ENCODE measurements at regions not wholly inside any gene's neighbourhood (a gene's known extent, or its start where the extent isn't known, plus 50 kb on each side); places are given as distances from the start of the nearest gene placed in this dataset.

GRCh38 chr6:27129917-27130316 is 117.6 kb upstream of the PRSS16 start:
- TF ChIP-seq CTCF (conservative IDR thresholded peaks at IDR 0.05; ENCODE audit: low read depth in 2 of 2) (no peak), EZH2 (IDR thresholded peaks at IDR 0.05; ENCODE audit: low read depth, unreplicated experiment) (no peak), JUNB (IDR thresholded peaks at IDR 0.05; ENCODE audit: unreplicated experiment) (no peak), ETS1 (IDR thresholded peaks at IDR 0.05) (no peak), NANOG (IDR thresholded peaks at IDR 0.05; ENCODE audit: borderline replicate concordance) (no peak), REST (IDR thresholded peaks at IDR 0.05; ENCODE audit: unreplicated experiment) (no peak), POLR2AphosphoS5 (IDR thresholded peaks at IDR 0.05; ENCODE audit: low read depth) (no peak), CREB1 (CRISPR knock-in tag; IDR thresholded peaks at IDR 0.05; ENCODE audit: low read depth) (no peak), ZNF331 (CRISPR knock-in tag; IDR thresholded peaks at IDR 0.05; ENCODE audit: low read depth) (no peak), EZH2phosphoT487 (IDR thresholded peaks at IDR 0.05; ENCODE audit: unreplicated experiment) (no peak), ZNF462 (CRISPR knock-in tag; IDR thresholded peaks at IDR 0.05) (no peak), STAT1 (IDR thresholded peaks at IDR 0.05; ENCODE audit: unreplicated experiment) (no peak), ZNF114 (CRISPR knock-in tag; IDR thresholded peaks at IDR 0.05) (no peak)
